HUES48 (cell line): ENCODE measurements at regions not wholly inside any gene's neighbourhood (a gene's known extent, or its start where the extent isn't known, plus 50 kb on each side); places are given as distances from the start of the nearest gene placed in this dataset.

Experiments used
- H3K27ac ChIP-seq: one replicate; pipeline ENCODE4 v1.7.0; 2013; ENCODE audit warnings: low read depth, low read length, inconsistent platforms
- H3K27me3 ChIP-seq: 2 replicates; pipeline ENCODE4 v1.6.1; 2013; ENCODE audit warnings: mild to moderate bottlenecking, low read length; ENCODE audit not compliant: control insufficient read depth, insufficient read depth
- H3K36me3 ChIP-seq: 2 replicates; pipeline ENCODE4 v1.6.1; 2013; ENCODE audit warnings: low read length; ENCODE audit not compliant: control insufficient read depth, insufficient read depth
- H3K4me1 ChIP-seq: 2 replicates; pipeline ENCODE4 v1.6.1; 2013; ENCODE audit warnings: mild to moderate bottlenecking, low read length; ENCODE audit not compliant: control insufficient read depth, insufficient read depth
- H3K4me3 ChIP-seq: 2 replicates; pipeline ENCODE4 v1.5.1; 2013; ENCODE audit warnings: mild to moderate bottlenecking, low read depth, low read length
- H3K9ac ChIP-seq: 2 replicates; pipeline ENCODE4 v1.6.1; 2013; ENCODE audit warnings: mild to moderate bottlenecking, low read depth, low read length, moderate library complexity
- H3K9me3 ChIP-seq: 2 replicates; pipeline ENCODE4 v1.6.1; 2013; ENCODE audit warnings: low read length; ENCODE audit not compliant: control insufficient read depth, insufficient read depth

- Histone ChIP-seq H3K9me3 (no peaks in the 10 kb centered on the region), H3K4me3 (no peak overlapping the region), H3K36me3 (no peaks in the 10 kb centered on the region), H3K4me1 (no peaks in the 10 kb centered on the region), H3K27me3 (no peaks in the 10 kb centered on the region), H3K27ac (no peak overlapping the region), H3K9ac (no peak overlapping the region)
These were observed 65.0 kb upstream of the MEIS2 start for GRCh38 chr15:37165395-37165794.

GRCh38 chr15:37166402-37166801 is 66.1 kb upstream of the MEIS2 start:
- H3K36me3 ChIP-seq: no peaks in the 10 kb centered on the region
- H3K4me1 ChIP-seq: no peaks in the 10 kb centered on the region
- H3K27me3 ChIP-seq: no peaks in the 10 kb centered on the region
- no peak overlapping the region for H3K27ac ChIP-seq
- no peaks in the 10 kb centered on the region for H3K9me3 ChIP-seq
- no peak overlapping the region for H3K4me3 ChIP-seq
- H3K9ac ChIP-seq: no peak overlapping the region

GRCh38 chr15:37181339-37181738 is 81.0 kb upstream of the MEIS2 start:
- peaks cover 1% of the 10 kb centered on the region; the same call in 1 of the 2 replicates for H3K9me3 ChIP-seq
- no peak overlapping the region for H3K27ac ChIP-seq
- H3K4me3 ChIP-seq: no peak overlapping the region
- H3K36me3 ChIP-seq: no peaks in the 10 kb centered on the region
- H3K27me3 ChIP-seq: no peaks in the 10 kb centered on the region
- no peaks in the 10 kb centered on the region for H3K4me1 ChIP-seq
- H3K9ac ChIP-seq: no peak overlapping the region

GRCh38 chr15:37199545-37199944 is 99.2 kb upstream of the MEIS2 start:
- Histone ChIP-seq H3K4me3 (no peak overlapping the region), H3K36me3 (no peaks in the 10 kb centered on the region), H3K27ac (no peak overlapping the region), H3K27me3 (no peaks in the 10 kb centered on the region), H3K4me1 (no peaks in the 10 kb centered on the region), H3K9ac (no peak overlapping the region), H3K9me3 (no peaks in the 10 kb centered on the region)

- Histone ChIP-seq H3K4me1 (no peaks in the 10 kb centered on the region), H3K27ac (no peak overlapping the region), H3K9me3 (no peaks in the 10 kb centered on the region), H3K36me3 (no peaks in the 10 kb centered on the region), H3K9ac (no peak overlapping the region), H3K27me3 (no peaks in the 10 kb centered on the region), H3K4me3 (no peak overlapping the region)
These were observed 102.7 kb upstream of the MEIS2 start for GRCh38 chr15:37203050-37203449.

- H3K9me3 ChIP-seq: no peaks in the 10 kb centered on the region
- no peak overlapping the region for H3K4me3 ChIP-seq
- no peak overlapping the region for H3K9ac ChIP-seq
These were observed 104.3 kb upstream of the MEIS2 start for GRCh38 chr15:37204692-37205091.

GRCh38 chr15:37206690-37207089 is 106.3 kb upstream of the MEIS2 start:
- no peak overlapping the region for H3K27ac ChIP-seq
- H3K9me3 ChIP-seq: no peaks in the 10 kb centered on the region
- no peak overlapping the region for H3K9ac ChIP-seq
- H3K36me3 ChIP-seq: no peaks in the 10 kb centered on the region
- H3K4me3 ChIP-seq: no peak overlapping the region
- no peaks in the 10 kb centered on the region for H3K27me3 ChIP-seq
- no peaks in the 10 kb centered on the region for H3K4me1 ChIP-seq

More at GRCh38 chr15:37204692-37205091, 104.3 kb upstream of the MEIS2 start:
- H3K27ac ChIP-seq: no peak overlapping the region
- H3K27me3 ChIP-seq: no peaks in the 10 kb centered on the region
- H3K4me1 ChIP-seq: no peaks in the 10 kb centered on the region
- H3K36me3 ChIP-seq: no peaks in the 10 kb centered on the region

GRCh38 chr15:37208146-37209040 is 108.0 kb upstream of the MEIS2 start:
- Histone ChIP-seq H3K36me3 (no peaks in the 10 kb centered on the region), H3K9me3 (no peaks in the 10 kb centered on the region), H3K27me3 (no peaks in the 10 kb centered on the region), H3K9ac (no peak overlapping the region), H3K27ac (no peak overlapping the region), H3K4me3 (no peak overlapping the region), H3K4me1 (no peaks in the 10 kb centered on the region)

GRCh38 chr15:37209041-37209363 is 108.7 kb upstream of the MEIS2 start:
- Histone ChIP-seq H3K4me1 (no peaks in the 10 kb centered on the region), H3K4me3 (no peak overlapping the region), H3K27ac (no peak overlapping the region), H3K9me3 (no peaks in the 10 kb centered on the region), H3K27me3 (no peaks in the 10 kb centered on the region), H3K36me3 (no peaks in the 10 kb centered on the region), H3K9ac (no peak overlapping the region)

GRCh38 chr15:37217567-37217966 is 117.2 kb upstream of the MEIS2 start:
- H3K4me1 ChIP-seq: no peaks in the 10 kb centered on the region
- H3K4me3 ChIP-seq: no peak overlapping the region
- no peaks in the 10 kb centered on the region for H3K36me3 ChIP-seq
- H3K9me3 ChIP-seq: no peaks in the 10 kb centered on the region
- no peaks in the 10 kb centered on the region for H3K27me3 ChIP-seq
- no peak overlapping the region for H3K27ac ChIP-seq
- no peak overlapping the region for H3K9ac ChIP-seq

GRCh38 chr15:37218351-37218916 is 118.1 kb upstream of the MEIS2 start:
- no peaks in the 10 kb centered on the region for H3K36me3 ChIP-seq
- no peak overlapping the region for H3K27ac ChIP-seq
- no peaks in the 10 kb centered on the region for H3K9me3 ChIP-seq
- H3K4me1 ChIP-seq: no peaks in the 10 kb centered on the region
- no peak overlapping the region for H3K9ac ChIP-seq
- no peaks in the 10 kb centered on the region for H3K27me3 ChIP-seq
- H3K4me3 ChIP-seq: no peak overlapping the region
